ENCODE measurements at regions not wholly inside any gene's neighbourhood (a gene's known extent, or its start where the extent isn't known, plus 50 kb on each side); places are given as distances from the start of the nearest gene placed in this dataset.

DNA sequence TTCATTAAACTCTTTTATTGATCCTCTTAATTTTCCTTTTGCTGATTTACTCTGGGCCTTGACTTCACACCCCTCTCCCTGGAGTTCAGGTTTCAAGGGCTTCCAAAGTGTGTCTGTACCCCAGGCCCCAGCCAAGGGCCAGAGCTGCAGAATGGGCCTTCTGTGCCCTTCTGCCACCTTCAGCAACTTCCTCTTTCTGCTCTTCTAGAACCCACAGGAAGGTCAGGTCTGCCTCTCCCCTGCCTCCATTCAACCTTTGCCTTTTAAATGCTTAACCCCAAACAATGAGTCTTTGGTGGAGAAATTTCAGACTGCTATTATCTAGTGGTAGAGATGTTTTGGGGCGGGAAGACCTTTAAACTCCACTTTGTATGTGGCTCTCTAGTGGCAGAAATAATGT, 63.1 kb downstream of the TSN start:
- TF ChIP-seq, protein P1, sequence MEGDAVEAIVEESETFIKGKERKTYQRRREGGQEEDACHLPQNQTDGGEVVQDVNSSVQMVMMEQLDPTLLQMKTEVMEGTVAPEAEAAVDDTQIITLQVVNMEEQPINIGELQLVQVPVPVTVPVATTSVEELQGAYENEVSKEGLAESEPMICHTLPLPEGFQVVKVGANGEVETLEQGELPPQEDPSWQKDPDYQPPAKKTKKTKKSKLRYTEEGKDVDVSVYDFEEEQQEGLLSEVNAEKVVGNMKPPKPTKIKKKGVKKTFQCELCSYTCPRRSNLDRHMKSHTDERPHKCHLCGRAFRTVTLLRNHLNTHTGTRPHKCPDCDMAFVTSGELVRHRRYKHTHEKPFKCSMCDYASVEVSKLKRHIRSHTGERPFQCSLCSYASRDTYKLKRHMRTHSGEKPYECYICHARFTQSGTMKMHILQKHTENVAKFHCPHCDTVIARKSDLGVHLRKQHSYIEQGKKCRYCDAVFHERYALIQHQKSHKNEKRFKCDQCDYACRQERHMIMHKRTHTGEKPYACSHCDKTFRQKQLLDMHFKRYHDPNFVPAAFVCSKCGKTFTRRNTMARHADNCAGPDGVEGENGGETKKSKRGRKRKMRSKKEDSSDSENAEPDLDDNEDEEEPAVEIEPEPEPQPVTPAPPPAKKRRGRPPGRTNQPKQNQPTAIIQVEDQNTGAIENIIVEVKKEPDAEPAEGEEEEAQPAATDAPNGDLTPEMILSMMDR (IDR thresholded peaks at IDR 0.05; ENCODE audit: low read depth, low read length), result no peak
- Histone ChIP-seq H3K27me3 (ENCODE audit: control insufficient read depth, insufficient read depth, low read length) (peaks cover 6% of the 10 kb centered on the region), H3K4me3 (ENCODE audit: low read depth, low read length) (no peak overlapping the region), H3K27ac (ENCODE audit: low read depth, low read length) (no peak overlapping the region), H3K9me3 (ENCODE audit: control insufficient read depth, insufficient read depth, low read length) (no peaks in the 10 kb centered on the region)
- POLR2A ChIA-PET, result no interaction called here
- no peak for DNase-seq (ENCODE audit: low read depth, low spot score)
- CTCF ChIA-PET, result no interaction called here

DNA sequence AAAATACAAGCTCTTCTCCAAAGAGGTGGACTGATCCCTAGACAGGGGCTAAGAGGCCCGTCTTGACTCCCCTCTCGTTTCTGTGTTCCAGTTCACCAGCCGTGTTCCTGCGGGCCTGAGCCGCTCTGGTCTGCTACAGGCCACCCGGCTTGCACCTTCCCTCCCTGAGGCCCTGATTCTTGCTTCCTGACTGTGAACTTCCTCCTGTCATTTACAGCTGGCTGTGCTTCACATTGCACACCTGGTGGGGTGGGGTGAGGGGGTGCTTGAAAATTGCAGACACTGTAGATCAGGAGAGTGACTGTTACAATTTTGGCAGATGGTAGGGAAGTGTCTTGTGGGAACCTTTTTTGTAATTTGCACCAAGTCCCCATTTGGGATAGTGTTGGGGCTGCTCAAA, 64.4 kb downstream of the TSN start:
- H3K27me3 ChIP-seq (ENCODE audit: control insufficient read depth, insufficient read depth, low read length), result peaks cover 6% of the 10 kb centered on the region
- no peak for DNase-seq (ENCODE audit: low read depth, low spot score)
- no peak overlapping the region for H3K27ac ChIP-seq (ENCODE audit: low read depth, low read length)
- ChIA-PET CTCF (no interaction called here), POLR2A (no interaction called here)
- no peaks in the 10 kb centered on the region for H3K9me3 ChIP-seq (ENCODE audit: control insufficient read depth, insufficient read depth, low read length)
- no peak overlapping the region for H3K4me3 ChIP-seq (ENCODE audit: low read depth, low read length)
- TF ChIP-seq, protein P1 (IDR thresholded peaks at IDR 0.05; ENCODE audit: low read depth, low read length), result no peak

DNA sequence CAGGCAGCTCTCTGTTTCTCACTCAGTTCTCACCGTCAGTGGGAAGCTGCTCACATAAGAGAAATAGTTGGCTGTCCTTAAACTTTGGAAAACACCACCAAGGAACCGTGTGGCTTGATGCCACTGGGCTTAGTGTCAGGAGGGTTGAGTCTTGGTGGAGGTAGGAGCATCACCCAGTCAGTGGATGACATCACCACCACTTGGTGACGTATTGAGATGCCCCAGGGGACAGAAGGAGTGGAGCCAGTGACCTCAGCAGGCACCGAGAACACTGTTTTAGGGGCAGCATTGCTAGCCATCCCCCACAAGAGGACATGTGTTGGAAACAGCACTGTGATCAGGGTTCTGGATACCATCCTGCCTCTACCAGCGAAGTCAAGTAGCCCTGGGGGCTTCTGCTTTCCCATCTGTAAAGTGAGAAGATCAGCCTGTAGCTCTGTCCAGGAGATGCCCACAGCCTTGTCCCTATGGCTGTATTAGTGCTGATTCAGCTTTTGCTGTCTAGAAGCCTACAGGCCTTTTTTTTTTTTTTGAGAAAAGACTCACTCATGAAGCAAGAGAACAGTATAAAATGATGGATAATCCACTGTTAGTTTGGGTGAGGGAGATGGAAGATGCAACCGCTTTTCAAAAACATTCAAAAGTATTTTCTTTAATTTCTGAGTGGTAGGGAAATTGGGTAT, 66.2 kb downstream of the TSN start:
- Histone ChIP-seq H3K9me3 (ENCODE audit: control insufficient read depth, insufficient read depth, low read length) (no peaks in the 10 kb centered on the region), H3K27me3 (ENCODE audit: control insufficient read depth, insufficient read depth, low read length) (no peaks in the 10 kb centered on the region), H3K4me3 (ENCODE audit: low read depth, low read length) (no peak overlapping the region), H3K27ac (ENCODE audit: low read depth, low read length) (no peak overlapping the region)
- POLR2A ChIA-PET, result no interaction called here
- no peak for DNase-seq (ENCODE audit: low read depth, low spot score)
- CTCF ChIA-PET, result interaction anchor here (1.0 kb wide), 1 partner anchor 152 kb away, joined by 3 read pairs; no protein-coding TSS in a partner anchor
- TF ChIP-seq, protein P1 (IDR thresholded peaks at IDR 0.05; ENCODE audit: low read depth, low read length), result no peak

DNA sequence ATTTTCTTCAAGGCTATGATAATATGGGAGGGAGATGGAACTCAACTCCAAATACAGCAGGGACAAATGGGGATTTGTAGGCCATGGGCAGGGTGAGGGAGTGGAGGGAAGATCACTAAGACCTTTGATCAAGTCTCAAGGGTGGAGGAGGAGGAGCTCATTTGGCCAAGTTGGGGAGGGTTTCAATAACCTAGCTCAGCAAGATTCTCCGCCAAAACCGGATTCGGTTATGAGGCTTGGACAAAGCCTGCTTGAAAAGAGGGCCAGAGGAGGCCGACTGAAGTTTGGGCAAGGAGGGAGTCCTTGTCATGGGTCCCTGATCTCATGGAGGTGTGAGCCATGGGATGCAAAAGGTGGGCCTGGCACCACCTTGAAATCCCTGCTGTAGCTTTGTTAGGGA, 68.8 kb downstream of the TSN start:
- no peak overlapping the region for H3K27ac ChIP-seq (ENCODE audit: low read depth, low read length)
- no peak for DNase-seq (ENCODE audit: low read depth, low spot score)
- H3K27me3 ChIP-seq (ENCODE audit: control insufficient read depth, insufficient read depth, low read length), result no peaks in the 10 kb centered on the region
- no peak overlapping the region for H3K4me3 ChIP-seq (ENCODE audit: low read depth, low read length)
- POLR2A ChIA-PET, result no interaction called here
- CTCF ChIA-PET, result no interaction called here
- H3K9me3 ChIP-seq (ENCODE audit: control insufficient read depth, insufficient read depth, low read length), result no peaks in the 10 kb centered on the region
- TF ChIP-seq, protein P1 (IDR thresholded peaks at IDR 0.05; ENCODE audit: low read depth, low read length), result no peak

DNA sequence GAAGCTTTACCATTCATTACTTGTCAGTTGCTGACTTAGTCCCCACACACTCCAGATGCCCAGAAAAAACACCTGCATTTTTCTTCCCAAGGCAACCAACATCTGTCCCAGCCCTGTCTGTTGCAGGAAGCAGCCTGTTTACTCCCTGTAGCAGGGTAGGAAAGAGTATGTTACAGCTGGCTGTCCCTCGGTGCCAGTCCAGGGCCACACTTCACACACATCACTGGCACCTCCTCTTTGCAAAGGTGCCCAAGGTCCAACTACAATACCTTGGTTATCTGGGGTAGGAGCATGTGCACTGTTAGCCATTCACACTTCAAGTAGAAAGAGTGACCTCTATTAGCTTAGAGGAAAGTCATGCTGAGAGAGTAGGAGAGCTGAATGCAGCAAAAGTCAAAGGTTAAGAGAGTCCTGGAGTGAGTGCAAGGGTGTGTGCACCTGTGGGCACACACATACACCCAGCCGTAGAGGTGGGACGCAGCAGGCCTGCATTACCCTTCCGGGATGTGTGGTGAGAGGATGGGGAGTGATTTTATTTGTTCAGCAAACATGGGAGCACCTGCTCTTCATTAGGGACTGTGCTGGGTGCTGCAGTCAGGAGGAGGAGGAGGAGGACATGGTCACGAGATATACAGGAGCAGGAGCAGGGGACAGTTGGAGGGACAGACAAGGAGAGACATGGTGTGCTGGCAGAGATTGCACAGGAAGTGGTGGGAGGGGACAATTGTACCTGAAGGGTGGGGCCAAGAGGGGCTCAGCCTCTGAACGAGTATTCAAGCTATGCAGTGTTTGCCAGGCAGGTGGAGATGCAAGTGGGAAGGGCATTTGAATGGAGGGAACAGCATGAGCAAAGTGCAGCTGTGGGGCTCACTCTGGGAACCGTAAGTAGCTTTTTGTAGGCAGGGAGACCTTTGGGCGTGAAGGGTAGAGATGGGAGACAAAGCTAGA, 69.8 kb downstream of the TSN start:
- no peaks in the 10 kb centered on the region for H3K27me3 ChIP-seq (ENCODE audit: control insufficient read depth, insufficient read depth, low read length)
- no peaks in the 10 kb centered on the region for H3K9me3 ChIP-seq (ENCODE audit: control insufficient read depth, insufficient read depth, low read length)
- DNase-seq (ENCODE audit: low read depth, low spot score), result no peak
- ChIA-PET POLR2A (no interaction called here), CTCF (no interaction called here)
- TF ChIP-seq, protein P1 (IDR thresholded peaks at IDR 0.05; ENCODE audit: low read depth, low read length), result no peak
- H3K27ac ChIP-seq (ENCODE audit: low read depth, low read length), result no peak overlapping the region
- H3K4me3 ChIP-seq (ENCODE audit: low read depth, low read length), result no peak overlapping the region
